Trophoblast cell (in vitro differentiated cells and primary cell): ENCODE measurements at regions not wholly inside any gene's neighbourhood (a gene's known extent, or its start where the extent isn't known, plus 50 kb on each side); places are given as distances from the start of the nearest gene placed in this dataset.
"Not testable (repeated sequence)": the region's sequence is repeated elsewhere in the genome, so short reads cannot be mapped to it uniquely, and the experiment has no call there.

ENCODE experiments used
- DNase-seq, 2 donors: peaks; one replicate each; pipeline ENCODE4 v3.0.0-alpha.2; 2016
- H2AFZ ChIP-seq: 2 replicates; pipeline ENCODE4 v1.6.1; 2013; ENCODE audit warnings: low read length, moderate library complexity, mild to moderate bottlenecking; ENCODE audit not compliant: insufficient read depth, poor library complexity
- H2AK5ac ChIP-seq: 2 replicates; pipeline ENCODE4 v1.6.1; 2013; ENCODE audit warnings: mild to moderate bottlenecking, low read length
- H2BK120ac ChIP-seq: 2 replicates; pipeline ENCODE4 v1.6.1; 2013; ENCODE audit warnings: low read length, mild to moderate bottlenecking, moderate library complexity; ENCODE audit not compliant: insufficient read depth, poor library complexity
- H2BK12ac ChIP-seq: 2 replicates; pipeline ENCODE4 v1.6.1; 2013; ENCODE audit warnings: mild to moderate bottlenecking, low read length, moderate library complexity
- H2BK5ac ChIP-seq: 2 replicates; pipeline ENCODE4 v1.6.1; 2013; ENCODE audit warnings: low read length, low read depth, moderate library complexity, mild to moderate bottlenecking; ENCODE audit not compliant: poor library complexity
- H3K14ac ChIP-seq: 2 replicates; pipeline ENCODE4 v1.6.1; 2013; ENCODE audit warnings: mild to moderate bottlenecking, low read length
- H3K18ac ChIP-seq: 2 replicates; pipeline ENCODE4 v1.6.1; 2013; ENCODE audit warnings: mild to moderate bottlenecking, low read length
- H3K23ac ChIP-seq: 2 replicates; pipeline ENCODE4 v1.6.1; 2013; ENCODE audit warnings: low read length
- H3K27ac ChIP-seq: 2 replicates; pipeline ENCODE4 v1.5.1; 2013; ENCODE audit warnings: low read depth, mild to moderate bottlenecking, inconsistent platforms, low read length, moderate library complexity
- H3K27me3 ChIP-seq: 2 replicates; pipeline ENCODE4 v1.6.1; 2013; ENCODE audit warnings: inconsistent platforms, mild to moderate bottlenecking, low read length, moderate library complexity; ENCODE audit not compliant: insufficient read depth
- H3K36me3 ChIP-seq, 2 experiments: 1 replicate in 1 of 2; 2 replicates in 1 of 2; pipeline ENCODE4 v1.6.1; 2013; ENCODE audit warnings: low read length in 2 of 2, mild to moderate bottlenecking in 2 of 2, moderate library complexity in 1 of 2; ENCODE audit not compliant: insufficient read depth in 2 of 2, control insufficient read depth in 1 of 2
- H3K4ac ChIP-seq: 2 replicates; pipeline ENCODE4 v1.6.1; 2013; ENCODE audit warnings: low read depth, mild to moderate bottlenecking, low read length, moderate library complexity
- H3K4me1 ChIP-seq, 2 experiments: 1 replicate in 1 of 2; 2 replicates in 1 of 2; pipeline ENCODE4 v1.6.1; 2013; ENCODE audit warnings: low read length in 2 of 2, mild to moderate bottlenecking in 2 of 2, moderate library complexity in 1 of 2; ENCODE audit not compliant: insufficient read depth in 2 of 2, control insufficient read depth in 1 of 2
- H3K4me2 ChIP-seq: 2 replicates; pipeline ENCODE4 v1.6.1; 2013; ENCODE audit warnings: inconsistent platforms, mild to moderate bottlenecking, low read length, moderate library complexity
- H3K4me3 ChIP-seq: 2 replicates; pipeline ENCODE4 v1.5.1; 2013; ENCODE audit warnings: mild to moderate bottlenecking, low read depth, low read length, inconsistent platforms
- H3K79me1 ChIP-seq: one replicate; pipeline ENCODE4 v1.6.1; 2013; ENCODE audit warnings: low read length
- H3K79me2 ChIP-seq: 2 replicates; pipeline ENCODE4 v1.6.1; 2013; ENCODE audit warnings: low read length, mild to moderate bottlenecking; ENCODE audit not compliant: control insufficient read depth, insufficient read depth, poor library complexity
- H3K9ac ChIP-seq: 2 replicates; pipeline ENCODE4 v1.6.1; 2013; ENCODE audit warnings: mild to moderate bottlenecking, low read length
- H3K9me3 ChIP-seq: 2 replicates; pipeline ENCODE4 v1.6.1; 2013; ENCODE audit warnings: low read depth, mild to moderate bottlenecking, control low read depth, inconsistent platforms, low read length; ENCODE audit not compliant: insufficient read depth
- H4K12ac ChIP-seq: 2 replicates; pipeline ENCODE4 v1.6.1; 2013; ENCODE audit warnings: low read depth, mild to moderate bottlenecking, low read length, moderate library complexity
- H4K8ac ChIP-seq: 2 replicates; pipeline ENCODE4 v1.6.1; 2013; ENCODE audit warnings: low read depth, mild to moderate bottlenecking, low read length, moderate library complexity
- H4K91ac ChIP-seq: one replicate; pipeline ENCODE4 v1.6.1; 2013; ENCODE audit warnings: low read depth, mild to moderate bottlenecking, low read length, moderate library complexity
- WGBS: extraction: QIAGEN DNeasy Blood & Tissue Kit; methylation state at CpG from one replicate; pipeline ENCODE4 v1.1.7; 2013; ENCODE audit warnings: missing lambda C conversion rate; ENCODE audit not compliant: insufficient read length, insufficient coverage; ENCODE audit errors: extremely low coverage; 5-methylcytosine and 5-hydroxymethylcytosine counted together

GRCh38 chr21:6428498-6429092 lies 4092.8 kb upstream of the TPTE start:
- not testable (repeated sequence) for H3K4me3 ChIP-seq, H2AK5ac ChIP-seq, H4K8ac ChIP-seq, H3K4me1 ChIP-seq, H3K79me1 ChIP-seq, DNase-seq, H4K12ac ChIP-seq, H3K9ac ChIP-seq, H3K79me2 ChIP-seq, H3K27ac ChIP-seq, H3K36me3 ChIP-seq, H3K23ac ChIP-seq, H3K9me3 ChIP-seq, H2BK120ac ChIP-seq, H3K4ac ChIP-seq, H2AFZ ChIP-seq, H3K27me3 ChIP-seq, H4K91ac ChIP-seq, H3K14ac ChIP-seq, H3K18ac ChIP-seq, H2BK5ac ChIP-seq, H2BK12ac ChIP-seq, H3K4me2 ChIP-seq
- no CpG with 5 or more reads among the region's 25 CpGs for WGBS

GRCh38 chr21:6429924-6430323 lies 4091.5 kb upstream of the TPTE start:
- not testable (repeated sequence) for H2AK5ac ChIP-seq, H3K4ac ChIP-seq, H2AFZ ChIP-seq, H2BK12ac ChIP-seq, H3K4me2 ChIP-seq, H3K4me3 ChIP-seq, H3K9me3 ChIP-seq, H3K36me3 ChIP-seq, DNase-seq, H3K9ac ChIP-seq, H3K14ac ChIP-seq, H2BK5ac ChIP-seq, H3K4me1 ChIP-seq, H3K27me3 ChIP-seq, H3K79me1 ChIP-seq, H4K8ac ChIP-seq, H3K18ac ChIP-seq, H4K12ac ChIP-seq, H3K27ac ChIP-seq, H2BK120ac ChIP-seq, H3K23ac ChIP-seq, H4K91ac ChIP-seq, H3K79me2 ChIP-seq
- WGBS = no CpG with 5 or more reads among the region's 8 CpGs

GRCh38 chr21:6433149-6433548 lies 4088.2 kb upstream of the TPTE start:
- DNase-seq, H3K27ac ChIP-seq, H4K12ac ChIP-seq, H3K14ac ChIP-seq, H2BK120ac ChIP-seq, H3K79me1 ChIP-seq, H3K79me2 ChIP-seq, H2BK12ac ChIP-seq, H3K4ac ChIP-seq, H3K4me2 ChIP-seq, H2AFZ ChIP-seq, H2AK5ac ChIP-seq, H2BK5ac ChIP-seq, H3K27me3 ChIP-seq, H4K8ac ChIP-seq, H3K9me3 ChIP-seq, H3K23ac ChIP-seq, H3K4me1 ChIP-seq, H3K18ac ChIP-seq, H3K9ac ChIP-seq, H3K36me3 ChIP-seq, H4K91ac ChIP-seq, H3K4me3 ChIP-seq: not testable (repeated sequence)
- no CpG with 5 or more reads among the region's 12 CpGs for WGBS

GRCh38 chr21:6436205-6436604 lies 4085.2 kb upstream of the TPTE start:
- H3K36me3 ChIP-seq, H3K9me3 ChIP-seq, H3K27ac ChIP-seq, H3K9ac ChIP-seq, H3K79me2 ChIP-seq, H2BK12ac ChIP-seq, H2AFZ ChIP-seq, H3K18ac ChIP-seq, H3K23ac ChIP-seq, H4K12ac ChIP-seq, DNase-seq, H4K91ac ChIP-seq, H2BK5ac ChIP-seq, H2AK5ac ChIP-seq, H2BK120ac ChIP-seq, H3K14ac ChIP-seq, H3K4me3 ChIP-seq, H4K8ac ChIP-seq, H3K4ac ChIP-seq, H3K79me1 ChIP-seq, H3K27me3 ChIP-seq, H3K4me2 ChIP-seq, H3K4me1 ChIP-seq: not testable (repeated sequence)
- WGBS = no CpG with 5 or more reads among the region's 15 CpGs
